HEK293 (cell line): ENCODE measurements at regions not wholly inside any gene's neighbourhood (a gene's known extent, or its start where the extent isn't known, plus 50 kb on each side); places are given as distances from the start of the nearest gene placed in this dataset.

Experiments used
- CTCF ChIA-PET: fragments of 350-600 bp; formaldehyde crosslinking; extraction: SDS; loops from one replicate; lab custom pipeline; 2021; ENCODE audit warnings: antibody characterized with exemption; lab: Yijun Ruan, JAX
- POLR2A ChIA-PET: fragments of 300-600 bp; formaldehyde crosslinking; extraction: SDS; loops from one replicate; lab custom pipeline; 2020; ENCODE audit warnings: antibody characterized with exemption, inconsistent platforms; lab: Yijun Ruan, JAX
- H3K27ac ChIP-seq: fragments of 200-500 bp; sonication (Bioruptor generic); 2 replicates; pipeline ENCODE4 v1.5.1; 2014; ENCODE audit warnings: low read depth, low read length, control low read depth, inconsistent platforms; ENCODE audit errors: extremely low read depth
- H3K36me3 ChIP-seq, 2 experiments: fragments of 200-500 bp in 1 of 2; sonication (Bioruptor generic) in 1 of 2; 1 replicate in 1 of 2; 2 replicates in 1 of 2; pipeline ENCODE4 v1.5.1; 2014 to 2017; ENCODE audit warnings: inconsistent platforms in 2 of 2, low read length in 2 of 2; ENCODE audit not compliant: control insufficient read depth in 2 of 2, insufficient read depth in 1 of 2
- H3K4me1 ChIP-seq: fragments of 200-500 bp; sonication (Bioruptor generic); 2 replicates; pipeline ENCODE4 v1.5.1; 2014; ENCODE audit warnings: mild to moderate bottlenecking, low read length, inconsistent platforms; ENCODE audit not compliant: control insufficient read depth, insufficient read depth
- H3K4me3 ChIP-seq: 2 replicates; pipeline ENCODE4 v1.5.1; 2011; ENCODE audit warnings: low read depth, mild to moderate bottlenecking, control low read depth, low read length, moderate library complexity
- H3K9me3 ChIP-seq: fragments of 200-500 bp; sonication (Bioruptor generic); 2 replicates; pipeline ENCODE4 v1.5.1; 2014; ENCODE audit warnings: low read depth, low read length, inconsistent platforms; ENCODE audit not compliant: control insufficient read depth, insufficient read depth
- HOXA7 ChIP-seq: sonication (generic); formaldehyde crosslinking; IDR thresholded peaks from 2 replicates; pipeline ENCODE4 v1.8.1; 2022; ENCODE audit warnings: missing genetic modification reagents, borderline replicate concordance
- SCRT1 ChIP-seq: fragments of 450-650 bp; formaldehyde crosslinking; IDR thresholded peaks from 2 replicates; pipeline ENCODE4 v1.5.1; 2016; ENCODE audit warnings: missing biosample characterization, missing genetic modification characterization, borderline replicate concordance
- SETDB1 ChIP-seq: IDR thresholded peaks from one replicate; pipeline ENCODE4 v1.6.1; 2017; ENCODE audit warnings: mild to moderate bottlenecking, low read length, moderate library complexity, mixed read lengths; ENCODE audit not compliant: insufficient read length
- SP7 ChIP-seq: fragments of 450-650 bp; formaldehyde crosslinking; IDR thresholded peaks from 2 replicates; pipeline ENCODE4 v1.5.1; 2016; ENCODE audit warnings: missing biosample characterization, missing genetic modification characterization
- ZNF2 ChIP-seq: fragments of 450-650 bp; formaldehyde crosslinking; IDR thresholded peaks from 2 replicates; pipeline ENCODE4 v1.5.1; 2016; ENCODE audit warnings: missing biosample characterization, missing genetic modification characterization
- ZNF214 ChIP-seq: fragments of 450-650 bp; formaldehyde crosslinking; IDR thresholded peaks from 2 replicates; pipeline ENCODE4 v1.5.1; 2017; ENCODE audit warnings: missing biosample characterization, mild to moderate bottlenecking, missing genetic modification characterization, borderline replicate concordance
- ZNF350 ChIP-seq: fragments of 450-650 bp; formaldehyde crosslinking; IDR thresholded peaks from 2 replicates; pipeline ENCODE4 v1.5.0; 2017; ENCODE audit warnings: missing biosample characterization, mild to moderate bottlenecking, missing genetic modification characterization
- ZNF391 ChIP-seq: fragments of 450-650 bp; formaldehyde crosslinking; IDR thresholded peaks from 2 replicates; pipeline ENCODE4 v1.5.1; 2016; ENCODE audit warnings: low read depth, missing biosample characterization, missing genetic modification characterization, borderline replicate concordance
- ZNF521 ChIP-seq: fragments of 450-650 bp; formaldehyde crosslinking; IDR thresholded peaks from 2 replicates; pipeline ENCODE4 v1.5.1; 2017; ENCODE audit warnings: missing biosample characterization, mild to moderate bottlenecking, missing genetic modification characterization
- ZNF548 ChIP-seq: fragments of 450-650 bp; formaldehyde crosslinking; IDR thresholded peaks from 2 replicates; pipeline ENCODE4 v1.5.1; 2016; ENCODE audit warnings: missing biosample characterization, missing genetic modification characterization
- ZNF664 ChIP-seq: fragments of 450-650 bp; formaldehyde crosslinking; IDR thresholded peaks from 2 replicates; pipeline ENCODE4 v1.5.1; 2016; ENCODE audit warnings: missing biosample characterization, missing genetic modification characterization
- ZNF677 ChIP-seq: fragments of 450-650 bp; IDR thresholded peaks from 2 replicates; pipeline ENCODE4 v1.5.0; 2018; ENCODE audit warnings: missing biosample characterization, mild to moderate bottlenecking, missing genetic modification characterization, moderate library complexity
- TF ChIP-seq, protein P1 (sequence below): fragments of 450-650 bp; formaldehyde crosslinking; IDR thresholded peaks from 2 replicates; pipeline ENCODE4 v1.5.1; 2017; ENCODE audit warnings: missing biosample characterization, missing genetic modification characterization
- TF ChIP-seq, protein P2 (sequence below): fragments of 450-650 bp; formaldehyde crosslinking; IDR thresholded peaks from 2 replicates; pipeline ENCODE4 v1.5.1; 2016; ENCODE audit warnings: missing biosample characterization, missing genetic modification characterization
- TF ChIP-seq, protein P3 (sequence below): fragments of 450-650 bp; formaldehyde crosslinking; IDR thresholded peaks from 2 replicates; pipeline ENCODE4 v1.5.1; 2016; ENCODE audit warnings: missing biosample characterization, missing genetic modification characterization
- TF ChIP-seq, protein P4 (sequence below): fragments of 450-650 bp; formaldehyde crosslinking; IDR thresholded peaks from 2 replicates; pipeline ENCODE4 v1.5.1; 2016; ENCODE audit warnings: missing biosample characterization, missing genetic modification characterization
- TF ChIP-seq, protein P5 (sequence below): fragments of 450-650 bp; formaldehyde crosslinking; IDR thresholded peaks from 2 replicates; pipeline ENCODE4 v1.5.1; 2017; ENCODE audit warnings: missing biosample characterization, missing genetic modification characterization
- TF ChIP-seq, protein P6 (sequence below): fragments of 450-650 bp; formaldehyde crosslinking; IDR thresholded peaks from 2 replicates; pipeline ENCODE4 v1.5.1; 2016; ENCODE audit warnings: missing biosample characterization, missing genetic modification characterization
- TF ChIP-seq, protein P7 (sequence below): fragments of 450-650 bp; formaldehyde crosslinking; optimal IDR thresholded peaks from 2 replicates; pipeline ENCODE3; 2016; ENCODE audit warnings: missing biosample characterization, mild to moderate bottlenecking, missing genetic modification characterization

DNA sequence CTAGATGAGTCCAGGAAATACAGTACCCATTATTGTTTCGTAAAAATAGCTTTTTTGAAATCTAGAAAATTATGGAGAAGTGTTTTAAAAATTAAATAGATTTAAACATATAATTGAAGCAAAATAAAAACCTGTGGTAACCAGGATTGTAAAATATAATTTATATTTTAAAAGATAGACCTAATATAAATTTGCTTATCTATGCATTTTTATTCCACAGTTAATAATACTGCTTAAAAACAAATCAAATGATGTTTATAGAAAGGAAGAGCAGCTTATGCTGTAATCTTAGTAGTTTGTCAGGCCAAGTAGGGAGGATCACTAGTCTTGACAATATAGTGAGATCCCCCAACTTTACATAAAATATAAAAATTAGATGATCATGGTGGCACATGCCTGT is 388.9 kb upstream of the CNTNAP5 start:
- no peak for TF ChIP-seq SP7 (tag by site-specific recombination)
- TF ChIP-seq, all 188 proteins: peak for 0
- no peaks in the 10 kb centered on the region for H3K4me1 ChIP-seq
- no peak overlapping the region for H3K27ac ChIP-seq
- no peak overlapping the region for H3K4me3 ChIP-seq
- ChIA-PET POLR2A (no interaction called here), CTCF (interaction anchor here (0.6 kb wide), 1 partner anchor 10 kb away, joined by 3 read pairs; no protein-coding TSS in a partner anchor)
- H3K36me3 ChIP-seq: no peaks in the 10 kb centered on the region
- no peaks in the 10 kb centered on the region for H3K9me3 ChIP-seq

DNA sequence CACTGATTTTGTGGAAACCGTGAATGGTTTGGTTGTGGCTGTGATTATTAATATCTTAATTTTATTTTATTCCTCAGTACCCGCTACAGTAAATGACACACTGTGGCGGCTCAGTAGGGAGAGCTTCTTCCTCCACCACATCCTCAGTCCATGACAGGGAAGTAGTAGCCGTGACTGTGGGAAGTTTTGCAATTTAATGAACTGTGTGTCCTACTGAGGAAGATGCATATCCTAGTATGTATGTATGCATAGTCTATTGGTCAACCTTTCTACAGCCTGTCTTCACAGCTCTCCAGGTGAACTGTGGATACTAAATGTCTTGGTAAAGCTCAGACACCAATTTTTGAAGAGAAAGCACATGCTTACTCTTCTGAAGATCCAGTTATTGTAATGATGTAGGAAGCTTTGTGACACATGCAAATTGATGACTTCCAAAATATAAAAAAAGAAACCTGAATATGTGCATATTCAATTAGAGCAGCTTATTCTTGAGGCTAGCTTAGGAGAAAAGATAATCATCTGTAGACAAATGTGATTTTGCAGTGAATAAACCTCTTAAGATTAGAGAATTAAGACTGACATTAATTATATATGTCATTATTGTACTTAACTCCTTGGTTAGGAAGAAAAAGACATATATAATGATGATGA is 384.3 kb upstream of the CNTNAP5 start:
- POLR2A ChIA-PET: no interaction called here
- no peaks in the 10 kb centered on the region for H3K4me1 ChIP-seq
- TF ChIP-seq SCRT1 (tag by site-specific recombination) (no peak), HOXA7 (CRISPR knock-in tag) (no peak), SETDB1 (no peak), ZNF214 (tag by site-specific recombination) (no peak), ZNF664 (no peak), ZNF2 (no peak), ZNF521 (tag by site-specific recombination) (no peak), ZNF677 (no peak), ZNF350 (tag by site-specific recombination) (no peak), ZNF548 (tag by site-specific recombination) (no peak), ZNF391 (tag by site-specific recombination) (no peak)
- TF ChIP-seq, protein P1, sequence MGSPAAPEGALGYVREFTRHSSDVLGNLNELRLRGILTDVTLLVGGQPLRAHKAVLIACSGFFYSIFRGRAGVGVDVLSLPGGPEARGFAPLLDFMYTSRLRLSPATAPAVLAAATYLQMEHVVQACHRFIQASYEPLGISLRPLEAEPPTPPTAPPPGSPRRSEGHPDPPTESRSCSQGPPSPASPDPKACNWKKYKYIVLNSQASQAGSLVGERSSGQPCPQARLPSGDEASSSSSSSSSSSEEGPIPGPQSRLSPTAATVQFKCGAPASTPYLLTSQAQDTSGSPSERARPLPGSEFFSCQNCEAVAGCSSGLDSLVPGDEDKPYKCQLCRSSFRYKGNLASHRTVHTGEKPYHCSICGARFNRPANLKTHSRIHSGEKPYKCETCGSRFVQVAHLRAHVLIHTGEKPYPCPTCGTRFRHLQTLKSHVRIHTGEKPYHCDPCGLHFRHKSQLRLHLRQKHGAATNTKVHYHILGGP (tag by site-specific recombination): no peak
- TF ChIP-seq, protein P2, sequence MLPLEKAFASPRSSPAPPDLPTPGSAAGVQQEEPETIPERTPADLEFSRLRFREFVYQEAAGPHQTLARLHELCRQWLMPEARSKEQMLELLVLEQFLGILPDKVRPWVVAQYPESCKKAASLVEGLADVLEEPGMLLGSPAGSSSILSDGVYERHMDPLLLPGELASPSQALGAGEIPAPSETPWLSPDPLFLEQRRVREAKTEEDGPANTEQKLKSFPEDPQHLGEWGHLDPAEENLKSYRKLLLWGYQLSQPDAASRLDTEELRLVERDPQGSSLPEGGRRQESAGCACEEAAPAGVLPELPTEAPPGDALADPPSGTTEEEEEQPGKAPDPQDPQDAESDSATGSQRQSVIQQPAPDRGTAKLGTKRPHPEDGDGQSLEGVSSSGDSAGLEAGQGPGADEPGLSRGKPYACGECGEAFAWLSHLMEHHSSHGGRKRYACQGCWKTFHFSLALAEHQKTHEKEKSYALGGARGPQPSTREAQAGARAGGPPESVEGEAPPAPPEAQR (tag by site-specific recombination): no peak
- TF ChIP-seq, protein P3, sequence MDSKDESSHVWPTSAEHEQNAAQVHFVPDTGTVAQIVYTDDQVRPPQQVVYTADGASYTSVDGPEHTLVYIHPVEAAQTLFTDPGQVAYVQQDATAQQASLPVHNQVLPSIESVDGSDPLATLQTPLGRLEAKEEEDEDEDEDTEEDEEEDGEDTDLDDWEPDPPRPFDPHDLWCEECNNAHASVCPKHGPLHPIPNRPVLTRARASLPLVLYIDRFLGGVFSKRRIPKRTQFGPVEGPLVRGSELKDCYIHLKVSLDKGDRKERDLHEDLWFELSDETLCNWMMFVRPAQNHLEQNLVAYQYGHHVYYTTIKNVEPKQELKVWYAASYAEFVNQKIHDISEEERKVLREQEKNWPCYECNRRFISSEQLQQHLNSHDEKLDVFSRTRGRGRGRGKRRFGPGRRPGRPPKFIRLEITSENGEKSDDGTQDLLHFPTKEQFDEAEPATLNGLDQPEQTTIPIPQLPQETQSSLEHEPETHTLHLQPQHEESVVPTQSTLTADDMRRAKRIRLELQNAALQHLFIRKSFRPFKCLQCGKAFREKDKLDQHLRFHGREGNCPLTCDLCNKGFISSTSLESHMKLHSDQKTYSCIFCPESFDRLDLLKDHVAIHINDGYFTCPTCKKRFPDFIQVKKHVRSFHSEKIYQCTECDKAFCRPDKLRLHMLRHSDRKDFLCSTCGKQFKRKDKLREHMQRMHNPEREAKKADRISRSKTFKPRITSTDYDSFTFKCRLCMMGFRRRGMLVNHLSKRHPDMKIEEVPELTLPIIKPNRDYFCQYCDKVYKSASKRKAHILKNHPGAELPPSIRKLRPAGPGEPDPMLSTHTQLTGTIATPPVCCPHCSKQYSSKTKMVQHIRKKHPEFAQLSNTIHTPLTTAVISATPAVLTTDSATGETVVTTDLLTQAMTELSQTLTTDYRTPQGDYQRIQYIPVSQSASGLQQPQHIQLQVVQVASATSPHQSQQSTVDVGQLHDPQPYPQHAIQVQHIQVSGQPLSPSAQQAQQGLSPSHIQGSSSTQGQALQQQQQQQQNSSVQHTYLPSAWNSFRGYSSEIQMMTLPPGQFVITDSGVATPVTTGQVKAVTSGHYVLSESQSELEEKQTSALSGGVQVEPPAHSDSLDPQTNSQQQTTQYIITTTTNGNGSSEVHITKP (tag by site-specific recombination): no peak
- TF ChIP-seq, protein P4, sequence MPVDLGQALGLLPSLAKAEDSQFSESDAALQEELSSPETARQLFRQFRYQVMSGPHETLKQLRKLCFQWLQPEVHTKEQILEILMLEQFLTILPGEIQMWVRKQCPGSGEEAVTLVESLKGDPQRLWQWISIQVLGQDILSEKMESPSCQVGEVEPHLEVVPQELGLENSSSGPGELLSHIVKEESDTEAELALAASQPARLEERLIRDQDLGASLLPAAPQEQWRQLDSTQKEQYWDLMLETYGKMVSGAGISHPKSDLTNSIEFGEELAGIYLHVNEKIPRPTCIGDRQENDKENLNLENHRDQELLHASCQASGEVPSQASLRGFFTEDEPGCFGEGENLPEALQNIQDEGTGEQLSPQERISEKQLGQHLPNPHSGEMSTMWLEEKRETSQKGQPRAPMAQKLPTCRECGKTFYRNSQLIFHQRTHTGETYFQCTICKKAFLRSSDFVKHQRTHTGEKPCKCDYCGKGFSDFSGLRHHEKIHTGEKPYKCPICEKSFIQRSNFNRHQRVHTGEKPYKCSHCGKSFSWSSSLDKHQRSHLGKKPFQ: no peak
- TF ChIP-seq, protein P5, sequence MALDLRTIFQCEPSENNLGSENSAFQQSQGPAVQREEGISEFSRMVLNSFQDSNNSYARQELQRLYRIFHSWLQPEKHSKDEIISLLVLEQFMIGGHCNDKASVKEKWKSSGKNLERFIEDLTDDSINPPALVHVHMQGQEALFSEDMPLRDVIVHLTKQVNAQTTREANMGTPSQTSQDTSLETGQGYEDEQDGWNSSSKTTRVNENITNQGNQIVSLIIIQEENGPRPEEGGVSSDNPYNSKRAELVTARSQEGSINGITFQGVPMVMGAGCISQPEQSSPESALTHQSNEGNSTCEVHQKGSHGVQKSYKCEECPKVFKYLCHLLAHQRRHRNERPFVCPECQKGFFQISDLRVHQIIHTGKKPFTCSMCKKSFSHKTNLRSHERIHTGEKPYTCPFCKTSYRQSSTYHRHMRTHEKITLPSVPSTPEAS: no peak
- TF ChIP-seq, protein P6, sequence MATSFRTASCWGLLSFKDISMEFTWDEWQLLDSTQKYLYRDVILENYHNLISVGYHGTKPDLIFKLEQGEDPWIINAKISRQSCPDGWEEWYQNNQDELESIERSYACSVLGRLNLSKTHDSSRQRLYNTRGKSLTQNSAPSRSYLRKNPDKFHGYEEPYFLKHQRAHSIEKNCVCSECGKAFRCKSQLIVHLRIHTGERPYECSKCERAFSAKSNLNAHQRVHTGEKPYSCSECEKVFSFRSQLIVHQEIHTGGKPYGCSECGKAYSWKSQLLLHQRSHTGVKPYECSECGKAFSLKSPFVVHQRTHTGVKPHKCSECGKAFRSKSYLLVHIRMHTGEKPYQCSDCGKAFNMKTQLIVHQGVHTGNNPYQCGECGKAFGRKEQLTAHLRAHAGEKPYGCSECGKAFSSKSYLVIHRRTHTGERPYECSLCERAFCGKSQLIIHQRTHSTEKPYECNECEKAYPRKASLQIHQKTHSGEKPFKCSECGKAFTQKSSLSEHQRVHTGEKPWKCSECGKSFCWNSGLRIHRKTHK (tag by site-specific recombination): no peak
- TF ChIP-seq, protein P7, sequence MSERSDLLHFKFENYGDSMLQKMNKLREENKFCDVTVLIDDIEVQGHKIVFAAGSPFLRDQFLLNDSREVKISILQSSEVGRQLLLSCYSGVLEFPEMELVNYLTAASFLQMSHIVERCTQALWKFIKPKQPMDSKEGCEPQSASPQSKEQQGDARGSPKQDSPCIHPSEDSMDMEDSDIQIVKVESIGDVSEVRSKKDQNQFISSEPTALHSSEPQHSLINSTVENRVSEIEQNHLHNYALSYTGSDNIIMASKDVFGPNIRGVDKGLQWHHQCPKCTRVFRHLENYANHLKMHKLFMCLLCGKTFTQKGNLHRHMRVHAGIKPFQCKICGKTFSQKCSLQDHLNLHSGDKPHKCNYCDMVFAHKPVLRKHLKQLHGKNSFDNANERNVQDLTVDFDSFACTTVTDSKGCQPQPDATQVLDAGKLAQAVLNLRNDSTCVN (tag by site-specific recombination): no peak
- TF ChIP-seq, all 188 proteins: peak for 0
- CTCF ChIA-PET: no interaction called here
- H3K9me3 ChIP-seq: no peaks in the 10 kb centered on the region
- H3K4me3 ChIP-seq: no peak overlapping the region
- H3K27ac ChIP-seq: no peak overlapping the region
- H3K36me3 ChIP-seq: no peaks in the 10 kb centered on the region
